ENCODE measurements at regions not wholly inside any gene's neighbourhood (a gene's known extent, or its start where the extent isn't known, plus 50 kb on each side); places are given as distances from the start of the nearest gene placed in this dataset.

- DNase-seq: no peak
Measured at GRCh38 chr10:6667679-6668270, 87.7 kb upstream of the PRKCQ start.

- DNase-seq: no peak
Measured at GRCh38 chr10:6667150-6667549, 87.1 kb upstream of the PRKCQ start.

GRCh38 chr10:6665847-6666246 lies 85.8 kb upstream of the PRKCQ start:
- DNase-seq: no peak

GRCh38 chr10:6660460-6660859 lies 80.4 kb upstream of the PRKCQ start:
- DNase-seq: no peak

DNA sequence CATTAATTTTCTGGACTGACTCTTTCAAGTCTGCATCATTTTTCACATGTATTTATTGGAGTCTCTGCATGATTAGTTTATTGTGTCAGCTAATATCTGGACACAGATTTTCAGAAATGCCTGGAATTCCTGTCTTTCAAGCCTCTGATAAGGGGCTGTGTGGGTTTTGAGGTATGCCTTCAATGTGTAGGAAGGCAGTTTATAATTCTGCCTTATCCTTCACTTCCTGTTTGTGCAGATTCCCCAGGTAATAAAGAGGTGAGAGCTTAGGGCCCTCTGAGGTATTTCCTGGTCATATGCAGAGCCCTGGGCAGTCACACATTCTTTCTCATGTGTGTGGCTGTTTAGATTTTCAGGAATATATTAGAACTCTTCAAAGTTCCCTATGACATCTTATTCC lies 79.4 kb upstream of the PRKCQ start:
- no peak for DNase-seq

DNA sequence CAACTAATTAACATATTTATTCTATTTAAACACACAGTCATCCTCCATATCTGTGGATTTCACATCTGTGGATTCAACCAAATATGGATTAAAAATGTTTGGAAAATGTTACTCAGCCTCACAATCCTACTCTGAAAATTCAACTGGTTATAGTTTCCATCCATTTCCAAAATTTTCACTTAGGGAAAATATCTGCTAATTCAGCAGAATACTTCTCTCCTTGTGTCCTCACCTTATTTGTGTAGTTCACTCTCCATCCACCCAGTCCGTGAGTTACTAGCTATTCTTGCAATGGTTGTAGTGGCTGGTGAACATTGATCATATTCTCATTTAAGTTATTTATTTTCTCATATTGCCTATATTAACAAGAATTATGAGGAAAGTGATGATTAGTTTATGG lies 77.6 kb upstream of the PRKCQ start:
- no peak for DNase-seq

GRCh38 chr10:6657196-6657595 lies 77.1 kb upstream of the PRKCQ start:
- DNase-seq: no peak

DNA sequence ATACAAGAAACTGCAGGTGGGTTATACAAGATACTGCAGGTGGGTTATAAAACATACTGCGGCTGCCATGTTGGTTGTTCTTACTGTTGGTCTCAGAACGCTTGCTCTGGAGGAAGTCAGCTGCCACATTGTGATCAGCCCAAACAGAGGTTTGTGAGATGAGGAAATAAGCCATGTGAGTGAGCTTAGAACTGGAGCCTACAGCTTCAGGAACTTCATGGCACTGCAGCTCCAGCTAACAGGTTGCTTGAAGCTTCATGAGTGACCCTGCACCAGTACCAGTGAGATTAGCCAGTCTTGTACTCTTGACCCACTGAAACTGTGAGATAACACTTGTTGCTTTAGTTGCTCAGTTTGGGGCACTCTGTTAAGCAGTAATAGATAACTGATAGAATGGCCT lies 74.5 kb upstream of the PRKCQ start:
- DNase-seq: no peak

- DNase-seq: no peak
Measured at GRCh38 chr10:6650586-6650985, 70.5 kb upstream of the PRKCQ start.

GRCh38 chr10:6649903-6650302 lies 69.8 kb upstream of the PRKCQ start:
- DNase-seq: no peak

- no peak for DNase-seq
Measured at GRCh38 chr10:6648894-6649720, 69.0 kb upstream of the PRKCQ start.

DNA sequence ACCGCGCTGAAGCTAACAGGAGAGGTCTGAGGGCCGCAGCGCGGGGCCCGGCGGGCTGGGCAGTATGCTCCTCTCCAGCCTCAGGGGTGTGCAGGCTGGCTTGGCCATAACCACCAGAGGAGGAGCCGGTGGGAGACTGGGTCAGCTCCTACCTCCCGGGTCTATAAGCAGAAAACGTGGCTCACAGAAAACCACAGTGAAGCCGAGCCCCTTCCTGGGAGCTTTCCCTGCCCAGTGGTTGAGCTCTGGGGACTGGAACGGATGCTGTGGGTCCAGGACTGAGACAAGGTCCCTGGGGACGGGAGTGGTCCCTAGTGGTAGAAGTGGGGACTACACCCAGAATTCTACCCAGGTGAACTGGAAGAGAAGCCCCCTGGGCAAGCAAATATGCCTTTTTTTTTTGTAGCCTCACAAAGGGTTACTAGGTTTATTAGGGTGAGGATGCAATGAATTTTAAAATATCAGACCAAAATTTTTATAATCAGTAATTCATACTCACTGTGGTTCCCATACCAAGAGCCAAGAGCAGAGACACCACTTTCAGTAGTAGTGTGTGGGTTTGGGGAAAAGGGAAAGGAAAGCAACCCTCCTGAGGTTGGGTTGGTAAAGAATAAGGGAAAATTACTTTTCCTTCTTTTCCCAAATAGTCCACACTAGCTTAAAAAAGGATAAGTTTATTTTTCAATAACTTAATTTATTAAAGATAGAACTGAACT lies 67.9 kb upstream of the PRKCQ start:
- no peak for DNase-seq

DNA sequence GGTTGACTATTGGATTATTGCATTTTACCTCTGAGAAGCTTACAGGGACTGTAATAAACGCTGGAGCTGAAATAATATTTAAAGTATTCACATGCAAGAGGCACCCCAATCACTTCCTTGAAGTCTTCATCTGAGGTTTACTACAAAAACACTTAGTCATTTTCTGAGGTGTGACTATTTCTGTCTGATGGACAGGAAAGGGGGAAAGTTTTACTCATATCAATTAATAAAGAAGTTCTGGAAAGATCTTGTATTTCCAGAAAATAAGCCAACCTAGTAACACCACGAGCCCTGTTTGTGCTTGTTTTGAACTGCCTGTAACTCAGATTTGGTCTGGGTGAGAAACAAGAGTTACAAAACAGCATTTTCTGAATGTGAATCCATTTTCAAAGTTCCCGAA lies 63.9 kb upstream of the PRKCQ start:
- DNase-seq: no peak

- DNase-seq: no peak
Measured at GRCh38 chr10:6642876-6643275, 62.8 kb upstream of the PRKCQ start.

DNA sequence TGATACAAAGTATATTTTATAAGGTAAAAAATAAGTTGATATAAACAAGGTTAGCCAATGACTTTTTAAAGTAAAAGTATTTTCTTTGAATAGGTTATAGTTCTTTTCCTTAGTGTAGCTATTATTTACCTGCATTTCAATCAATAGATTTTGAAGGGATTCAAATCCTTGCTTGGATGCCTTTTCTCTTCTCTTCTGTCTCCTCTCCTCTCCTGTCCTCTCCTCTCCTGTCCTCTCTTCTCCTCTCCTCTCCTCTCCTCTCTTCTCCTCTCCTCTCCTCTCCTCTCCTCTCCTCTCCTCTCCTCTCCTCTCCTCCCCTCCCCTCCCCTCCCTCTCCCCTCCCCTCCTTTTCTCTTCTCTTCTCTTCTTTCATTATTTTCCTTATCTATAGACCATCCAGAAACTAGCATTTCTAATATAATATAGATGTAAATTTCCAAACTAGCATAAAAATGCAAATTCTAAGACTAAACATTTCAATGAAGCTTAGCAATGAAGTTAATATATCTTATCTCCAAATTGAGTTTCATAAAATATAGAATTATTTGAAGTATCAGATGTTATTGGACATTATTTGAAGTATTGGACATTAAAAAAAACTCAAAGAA lies 60.5 kb upstream of the PRKCQ start:
- no peak for DNase-seq

DNA sequence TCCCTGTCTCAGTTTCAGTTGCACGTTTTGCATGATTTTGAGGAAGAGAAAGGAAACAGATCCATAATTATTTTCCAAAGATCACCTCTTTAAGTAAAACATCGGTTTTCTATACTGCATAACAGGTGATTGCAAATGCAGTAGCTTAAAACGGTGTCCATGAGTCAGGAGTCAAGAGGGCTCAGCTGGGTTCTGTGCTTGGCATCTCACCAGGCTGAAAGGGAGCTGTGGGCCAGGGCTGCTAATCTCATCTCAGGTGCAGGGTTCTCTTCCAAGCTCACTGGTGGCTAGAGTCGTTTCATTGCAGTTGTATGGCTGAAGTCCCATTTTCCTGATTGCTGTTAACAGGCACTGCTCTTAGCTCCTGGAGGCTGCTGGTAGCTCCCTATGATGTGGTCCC lies 57.0 kb upstream of the PRKCQ start:
- no peak for DNase-seq

DNA sequence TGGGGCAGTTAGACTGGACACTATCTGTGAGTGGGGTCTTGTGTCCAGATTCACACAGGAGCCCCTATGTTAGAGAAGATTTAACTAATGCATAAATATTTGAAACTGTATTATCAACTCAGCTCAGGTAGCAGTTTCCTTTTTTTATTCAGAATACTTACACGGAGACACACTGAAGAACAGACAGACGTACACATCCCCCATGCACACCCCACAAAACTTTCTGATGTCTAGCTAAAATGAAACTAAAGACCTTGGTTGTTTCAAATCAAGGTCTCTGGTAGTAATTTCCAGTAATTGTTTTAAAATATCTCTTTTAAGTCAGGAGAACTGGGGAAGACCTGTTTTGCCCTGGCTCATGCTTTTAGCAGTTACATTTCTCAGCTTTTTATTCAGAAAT lies 55.7 kb upstream of the PRKCQ start:
- no peak for DNase-seq

All from NCI-H187 treated with DMSO at 0.1 percent for 48 hours (cell line).